Fibroblast of pulmonary artery (primary cell): ENCODE measurements at regions not wholly inside any gene's neighbourhood (a gene's known extent, or its start where the extent isn't known, plus 50 kb on each side); places are given as distances from the start of the nearest gene placed in this dataset.

Experiments
- DNase-seq: peaks from one replicate; pipeline ENCODE4 v3.0.0-alpha.2; 2010; ENCODE audit warnings: low read depth
- H3K4me3 ChIP-seq: replicated peaks from 2 replicates; pipeline ENCODE4 v1.5.1; 2011; ENCODE audit warnings: low read depth, mild to moderate bottlenecking, control low read depth, low read length, moderate library complexity
- TF ChIP-seq, protein P1 (sequence below): IDR thresholded peaks from 2 replicates; pipeline ENCODE4 v1.5.1; 2011; ENCODE audit warnings: mild to moderate bottlenecking, control low read depth, low read length, inconsistent platforms; ENCODE audit errors: missing control alignments

DNA sequence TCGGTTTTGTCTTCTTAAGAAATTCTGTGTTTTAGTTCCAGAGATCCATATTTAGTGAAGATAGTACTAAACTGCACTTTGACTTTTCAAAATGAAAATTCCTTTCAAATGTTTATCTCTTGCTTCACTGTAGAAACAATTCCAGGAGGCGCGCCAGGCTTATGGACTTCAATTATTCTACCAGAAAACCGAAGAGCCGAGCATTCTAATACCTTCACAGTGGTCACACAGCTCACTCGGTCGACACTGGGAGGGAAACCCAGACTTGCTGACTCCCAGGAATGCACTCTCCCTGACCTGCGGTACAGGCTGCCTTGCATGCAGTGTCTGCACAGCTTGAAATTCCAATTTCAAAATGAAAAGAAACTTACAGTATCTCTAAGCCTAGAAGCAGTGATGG, 119.9 kb upstream of the PIEZO2 start:
- peak; percentile 24 for DNase-seq
- H3K4me3 ChIP-seq: peak overlapping the region; percentile 22
- TF ChIP-seq, protein P1, sequence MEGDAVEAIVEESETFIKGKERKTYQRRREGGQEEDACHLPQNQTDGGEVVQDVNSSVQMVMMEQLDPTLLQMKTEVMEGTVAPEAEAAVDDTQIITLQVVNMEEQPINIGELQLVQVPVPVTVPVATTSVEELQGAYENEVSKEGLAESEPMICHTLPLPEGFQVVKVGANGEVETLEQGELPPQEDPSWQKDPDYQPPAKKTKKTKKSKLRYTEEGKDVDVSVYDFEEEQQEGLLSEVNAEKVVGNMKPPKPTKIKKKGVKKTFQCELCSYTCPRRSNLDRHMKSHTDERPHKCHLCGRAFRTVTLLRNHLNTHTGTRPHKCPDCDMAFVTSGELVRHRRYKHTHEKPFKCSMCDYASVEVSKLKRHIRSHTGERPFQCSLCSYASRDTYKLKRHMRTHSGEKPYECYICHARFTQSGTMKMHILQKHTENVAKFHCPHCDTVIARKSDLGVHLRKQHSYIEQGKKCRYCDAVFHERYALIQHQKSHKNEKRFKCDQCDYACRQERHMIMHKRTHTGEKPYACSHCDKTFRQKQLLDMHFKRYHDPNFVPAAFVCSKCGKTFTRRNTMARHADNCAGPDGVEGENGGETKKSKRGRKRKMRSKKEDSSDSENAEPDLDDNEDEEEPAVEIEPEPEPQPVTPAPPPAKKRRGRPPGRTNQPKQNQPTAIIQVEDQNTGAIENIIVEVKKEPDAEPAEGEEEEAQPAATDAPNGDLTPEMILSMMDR: no peak

DNA sequence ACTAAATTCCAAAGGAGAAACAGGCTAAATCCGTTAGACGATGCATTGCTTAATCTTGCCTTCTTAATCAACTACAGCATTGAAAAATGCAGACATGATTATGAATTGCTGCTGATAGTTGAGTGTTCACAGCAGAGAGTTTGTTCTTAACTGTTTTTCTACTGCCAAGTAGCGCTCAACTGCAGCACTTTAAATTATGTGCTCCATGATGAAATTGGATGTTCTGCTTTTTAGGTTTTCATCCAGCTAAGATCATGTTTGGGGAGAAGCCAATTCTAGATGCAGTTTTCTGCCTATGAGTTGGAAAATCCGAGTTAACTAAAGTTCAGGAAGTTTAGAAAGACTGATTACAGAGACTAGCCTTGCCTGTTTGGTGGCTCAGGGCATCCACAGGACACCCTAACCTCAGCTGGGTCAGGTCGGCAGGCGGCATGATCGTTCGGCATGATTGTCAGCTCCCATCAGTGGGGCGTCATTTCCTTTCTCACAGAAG, 119.4 kb upstream of the PIEZO2 start:
- TF ChIP-seq, protein P1: no peak
- peak; percentile 30 for DNase-seq
- peak overlapping the region; percentile 22 for H3K4me3 ChIP-seq

DNA sequence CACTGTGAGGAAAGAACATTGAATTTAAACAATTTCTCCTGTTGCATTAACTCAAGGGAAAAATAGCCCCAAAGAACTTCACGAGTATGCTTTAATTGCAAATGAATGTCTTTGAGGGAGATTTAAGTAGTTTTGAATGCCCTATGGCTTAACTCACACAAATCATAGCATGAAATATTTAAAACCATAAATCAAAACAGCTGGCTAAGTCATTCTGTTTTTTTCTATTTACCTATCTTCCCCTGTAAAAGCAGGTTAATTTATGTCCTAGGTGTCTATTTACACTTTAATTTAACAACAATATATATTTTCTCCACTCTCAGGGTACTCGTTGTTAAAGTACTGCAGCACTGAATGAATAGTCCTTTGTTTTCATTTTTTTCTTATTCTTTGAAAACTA, 118.8 kb upstream of the PIEZO2 start:
- DNase-seq: no peak
- TF ChIP-seq, protein P1: no peak
- no peak overlapping the region for H3K4me3 ChIP-seq

DNA sequence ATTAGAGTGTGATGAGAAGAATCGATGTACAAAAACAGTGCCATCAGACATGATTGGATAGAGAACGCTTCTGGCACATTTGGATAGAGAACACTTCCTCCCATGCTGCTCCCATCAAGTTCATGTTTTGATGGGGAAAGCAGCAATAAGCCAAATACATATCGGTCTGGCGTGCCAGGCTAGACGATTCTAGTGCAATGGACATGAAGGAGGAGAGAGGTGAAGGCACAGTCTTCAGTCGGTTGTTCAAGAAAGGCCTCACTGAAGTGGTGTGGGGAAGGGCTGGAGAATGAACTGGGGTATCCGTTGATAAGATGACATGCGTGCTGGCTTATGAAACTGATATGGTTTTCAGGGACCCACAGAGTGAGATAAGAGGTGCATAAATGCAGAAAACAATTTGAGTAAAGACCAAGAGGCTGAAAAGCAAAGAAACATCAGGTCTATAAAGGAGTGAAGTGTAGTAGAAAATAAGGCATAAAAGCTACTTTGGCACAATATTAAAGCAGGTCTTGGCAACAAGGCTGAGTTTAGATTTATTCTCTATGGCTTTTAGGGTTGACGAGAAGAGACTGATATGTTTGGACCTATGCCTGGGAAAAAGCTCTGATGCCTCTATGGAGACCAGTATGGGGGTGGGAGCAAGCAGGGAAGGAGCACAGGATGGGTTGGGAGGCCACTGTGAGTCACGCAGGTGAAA, 117.6 kb upstream of the PIEZO2 start:
- H3K4me3 ChIP-seq: no peak overlapping the region
- DNase-seq: no peak
- TF ChIP-seq, protein P1: no peak

DNA sequence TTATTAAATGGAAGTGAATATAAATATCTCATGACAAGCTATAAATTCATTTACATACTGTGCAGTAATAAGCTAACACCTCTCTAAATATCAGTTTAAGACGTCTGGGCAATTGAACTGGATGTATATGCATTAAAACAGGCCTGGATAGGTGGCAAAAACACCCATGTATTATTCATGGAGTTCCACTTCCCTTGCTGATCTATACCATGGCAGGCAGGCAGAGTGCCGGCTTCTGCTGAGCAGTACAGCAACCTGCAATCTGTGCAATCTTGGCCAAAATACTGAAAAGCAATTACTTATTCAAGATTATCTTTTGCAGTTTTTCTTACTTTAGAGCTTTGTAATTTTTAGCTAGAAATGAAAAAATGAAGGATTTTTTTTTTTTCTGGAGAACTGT, 112.1 kb upstream of the PIEZO2 start:
- no peak for DNase-seq
- H3K4me3 ChIP-seq: no peak overlapping the region
- TF ChIP-seq, protein P1: no peak

DNA sequence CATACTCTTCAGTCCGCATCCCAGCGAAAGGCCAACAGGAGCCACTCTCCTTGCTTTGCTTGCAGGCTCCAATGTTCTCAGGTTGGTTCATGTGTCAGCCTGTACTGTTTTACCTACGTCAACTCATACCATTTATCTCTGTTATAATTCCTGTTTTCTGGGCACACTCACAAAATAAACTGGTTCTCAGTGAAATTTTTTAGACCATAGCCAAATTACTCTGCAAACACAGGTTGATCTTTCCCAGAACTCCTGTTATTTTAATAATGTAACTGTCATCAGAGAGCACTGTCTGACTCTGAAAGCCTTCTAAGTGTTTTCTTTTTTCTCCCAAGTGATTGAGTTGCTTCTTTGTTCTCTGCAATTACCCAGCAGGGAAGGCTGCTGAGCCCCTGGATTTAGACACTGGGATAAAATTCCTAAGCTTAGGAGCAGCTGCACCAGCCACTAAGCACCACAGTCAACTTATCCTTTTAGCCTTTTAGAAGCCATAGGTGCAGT, 111.6 kb upstream of the PIEZO2 start:
- DNase-seq: no peak
- H3K4me3 ChIP-seq: no peak overlapping the region
- TF ChIP-seq, protein P1: no peak

DNA sequence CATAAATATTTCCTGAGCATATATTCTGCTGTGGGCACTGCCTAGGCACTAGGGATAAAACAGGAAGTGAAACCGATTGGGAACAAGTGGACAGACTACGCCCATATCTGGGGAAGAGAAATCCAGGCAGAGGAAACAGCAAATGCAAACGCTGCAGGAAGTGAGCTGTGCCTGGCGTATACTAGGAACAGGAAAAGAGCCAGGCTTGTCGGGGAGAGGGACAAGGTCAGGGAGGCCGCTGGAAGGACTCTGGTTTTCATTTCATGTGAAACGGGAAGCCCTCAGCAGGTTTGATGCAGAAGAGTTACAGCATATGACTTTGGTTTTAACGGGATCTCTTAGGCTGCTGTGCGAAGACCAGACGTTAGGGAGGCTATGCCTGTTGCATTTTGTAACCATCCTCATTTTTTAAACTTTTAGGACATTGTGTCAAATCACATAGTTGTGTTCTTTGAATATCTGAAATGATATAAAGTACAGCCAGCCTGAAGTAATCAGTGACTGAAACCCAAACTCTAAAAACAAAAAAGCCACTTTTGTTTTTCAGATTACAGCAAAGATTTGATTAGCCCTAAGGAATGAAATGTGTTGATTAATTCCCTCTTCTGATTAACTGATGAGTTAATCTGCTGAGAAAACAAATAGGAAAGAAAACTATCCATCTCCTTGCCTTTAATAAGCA, 110.2 kb upstream of the PIEZO2 start:
- no peak for DNase-seq
- no peak overlapping the region for H3K4me3 ChIP-seq
- TF ChIP-seq, protein P1: no peak
